Left hindlimb (tissue), 1 donor: ENCODE measurements at regions not wholly inside any gene's neighbourhood (a gene's known extent, or its start where the extent isn't known, plus 50 kb on each side); places are given as distances from the start of the nearest gene placed in this dataset.

Experiments
- DNase-seq: peaks from one replicate; pipeline ENCODE4 v3.0.0-alpha.2; 2018

DNA sequence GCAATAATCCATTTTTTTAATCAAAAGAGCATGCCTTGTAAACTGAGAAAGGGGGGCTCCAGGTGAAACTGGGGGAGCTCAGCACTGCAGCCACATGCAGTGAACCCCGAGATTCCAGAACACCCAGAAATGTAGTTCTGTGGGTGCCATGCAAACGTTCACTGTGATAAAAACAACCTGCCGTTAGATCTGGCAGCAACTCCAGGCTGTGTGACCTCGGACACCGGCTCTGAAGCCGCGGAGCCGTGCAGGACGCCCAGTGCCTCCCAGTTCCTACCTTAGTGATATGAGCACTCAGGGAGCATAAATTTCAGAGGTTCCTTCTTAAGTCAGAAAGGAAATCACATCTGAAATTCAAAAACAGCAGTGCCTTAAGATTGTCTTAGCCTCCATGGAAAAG is 85.4 kb upstream of the THBS2 start:
- DNase-seq, result no peak

DNA sequence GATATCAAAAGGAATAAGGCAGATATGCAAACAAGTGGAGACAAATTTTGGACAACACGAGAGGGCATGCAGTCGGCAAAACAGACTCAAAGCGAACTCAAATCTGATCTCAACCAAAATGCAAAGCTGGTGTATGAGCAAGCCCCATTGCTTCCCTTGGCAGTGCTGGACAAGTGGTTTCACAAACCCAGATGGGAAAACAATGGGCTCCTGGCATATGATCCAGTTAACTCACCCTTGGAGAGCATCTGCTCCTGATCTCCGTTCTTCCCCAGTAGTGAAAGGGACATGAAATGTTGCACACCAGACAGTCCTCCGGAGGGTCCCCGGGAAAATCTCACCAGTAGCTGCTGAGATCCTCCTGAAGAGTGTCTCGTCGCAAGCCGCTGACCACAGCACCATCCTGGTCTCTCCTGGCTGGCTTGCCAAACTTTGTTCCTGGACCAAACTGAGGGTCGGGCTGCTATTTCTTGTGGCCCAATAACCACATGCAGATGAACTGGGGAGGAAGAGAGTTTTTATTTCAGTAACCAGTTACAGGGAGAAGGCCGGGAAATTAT is 84.3 kb upstream of the THBS2 start:
- DNase-seq, result no peak

DNA sequence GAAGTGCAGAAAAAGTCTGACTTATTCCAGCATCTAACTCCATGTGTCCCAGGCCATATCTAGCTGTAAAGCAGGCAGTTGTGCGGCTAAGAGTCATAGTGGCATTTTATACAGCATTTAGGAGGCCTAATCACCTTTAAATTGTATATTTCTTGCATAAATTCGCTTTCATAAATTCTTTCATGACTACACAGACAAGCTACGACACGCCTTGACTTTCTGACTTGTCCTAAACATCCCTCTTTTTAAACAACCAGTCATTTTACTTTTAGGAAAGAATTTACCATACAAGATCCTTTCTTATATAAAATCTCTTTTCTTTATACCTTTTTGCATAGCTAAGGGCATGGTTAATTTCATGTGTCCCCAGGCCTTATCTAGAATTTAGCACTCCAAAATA is 81.7 kb upstream of the THBS2 start:
- DNase-seq, result no peak

DNA sequence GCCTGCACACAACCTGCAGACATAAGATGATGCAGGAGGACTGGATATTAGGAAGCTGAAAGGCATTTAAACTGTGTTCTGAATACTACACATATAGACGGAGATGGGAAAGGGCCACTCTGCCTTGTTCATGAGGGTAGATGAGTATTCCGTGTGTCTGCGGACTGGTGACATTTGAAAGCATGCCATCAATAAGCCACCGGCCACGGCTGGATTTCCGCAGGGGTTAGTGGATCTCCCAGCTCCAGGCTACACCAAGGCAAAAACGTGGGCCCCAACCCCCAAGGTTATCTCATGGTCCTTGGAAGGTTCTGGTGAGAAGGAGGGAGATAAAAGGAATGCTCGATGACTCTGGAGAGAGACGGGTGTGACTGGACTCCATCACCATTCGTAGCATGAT is 78.6 kb upstream of the THBS2 start:
- DNase-seq, result no peak

DNA sequence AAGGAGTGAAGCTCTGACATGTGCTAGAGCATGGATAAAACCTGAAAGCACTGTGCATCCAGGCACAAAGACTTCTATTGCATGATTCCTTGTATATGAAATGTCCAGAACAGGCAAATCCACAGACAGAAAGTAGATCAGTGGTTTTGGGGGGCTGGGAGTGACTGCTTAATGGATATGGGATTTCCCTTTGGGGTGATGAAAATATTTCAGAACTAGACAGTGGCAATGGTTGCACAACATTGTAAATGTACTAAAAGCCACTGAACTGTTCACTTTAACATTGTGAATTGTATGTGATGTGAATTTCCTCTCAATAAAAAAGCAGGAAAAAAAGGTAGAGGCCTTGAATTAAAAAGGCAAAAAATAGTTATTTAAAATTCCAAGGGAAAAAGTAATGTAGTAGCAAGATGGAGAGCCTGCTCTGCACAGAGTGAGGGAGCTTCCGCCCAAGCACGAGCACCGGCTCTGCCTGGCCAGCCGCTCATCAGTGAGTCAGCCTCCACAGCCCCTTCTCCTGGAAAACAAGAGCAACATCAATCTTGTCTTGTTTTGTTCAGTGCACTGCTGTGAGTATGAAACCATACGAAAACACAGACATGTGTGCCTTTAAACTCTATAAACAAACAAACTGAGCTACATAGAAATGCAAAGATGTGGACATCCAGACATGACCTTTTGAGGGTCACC is 74.6 kb upstream of the THBS2 start:
- no peak for DNase-seq

DNA sequence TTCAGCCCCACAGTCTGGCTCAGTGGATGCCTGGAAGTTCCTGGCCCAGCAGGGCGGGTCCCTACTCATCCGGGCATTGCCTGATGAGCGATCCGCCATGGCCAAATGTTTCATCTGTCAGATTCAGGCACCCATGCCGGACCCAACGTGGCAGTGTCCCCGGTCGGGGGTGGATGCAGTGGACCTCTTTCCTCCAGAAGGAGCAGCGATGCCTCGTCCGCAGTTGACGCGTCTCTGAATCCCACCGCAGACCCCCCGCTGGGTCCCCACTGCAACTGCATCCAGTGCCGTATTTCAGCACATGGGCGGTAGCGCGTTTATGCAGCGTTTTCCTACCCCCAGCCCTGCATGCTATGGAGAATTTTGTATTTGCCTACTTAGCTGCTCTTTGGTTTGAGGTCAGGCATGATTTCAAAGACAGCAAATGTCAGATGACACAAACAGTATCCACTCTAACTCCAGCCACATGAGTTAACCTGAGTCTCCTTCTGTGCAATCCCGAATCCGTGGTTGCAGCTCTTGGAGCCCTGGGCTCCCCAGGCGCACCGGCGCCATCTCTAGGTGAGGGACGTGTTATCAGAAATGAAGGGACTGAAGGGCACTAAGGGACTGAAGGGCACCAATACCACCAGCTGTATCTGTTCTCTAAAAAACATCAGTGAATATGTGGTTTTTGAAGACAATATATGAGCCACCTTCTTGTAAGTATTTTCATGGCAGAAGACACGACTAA is 72.6 kb upstream of the THBS2 start:
- no peak for DNase-seq

DNA sequence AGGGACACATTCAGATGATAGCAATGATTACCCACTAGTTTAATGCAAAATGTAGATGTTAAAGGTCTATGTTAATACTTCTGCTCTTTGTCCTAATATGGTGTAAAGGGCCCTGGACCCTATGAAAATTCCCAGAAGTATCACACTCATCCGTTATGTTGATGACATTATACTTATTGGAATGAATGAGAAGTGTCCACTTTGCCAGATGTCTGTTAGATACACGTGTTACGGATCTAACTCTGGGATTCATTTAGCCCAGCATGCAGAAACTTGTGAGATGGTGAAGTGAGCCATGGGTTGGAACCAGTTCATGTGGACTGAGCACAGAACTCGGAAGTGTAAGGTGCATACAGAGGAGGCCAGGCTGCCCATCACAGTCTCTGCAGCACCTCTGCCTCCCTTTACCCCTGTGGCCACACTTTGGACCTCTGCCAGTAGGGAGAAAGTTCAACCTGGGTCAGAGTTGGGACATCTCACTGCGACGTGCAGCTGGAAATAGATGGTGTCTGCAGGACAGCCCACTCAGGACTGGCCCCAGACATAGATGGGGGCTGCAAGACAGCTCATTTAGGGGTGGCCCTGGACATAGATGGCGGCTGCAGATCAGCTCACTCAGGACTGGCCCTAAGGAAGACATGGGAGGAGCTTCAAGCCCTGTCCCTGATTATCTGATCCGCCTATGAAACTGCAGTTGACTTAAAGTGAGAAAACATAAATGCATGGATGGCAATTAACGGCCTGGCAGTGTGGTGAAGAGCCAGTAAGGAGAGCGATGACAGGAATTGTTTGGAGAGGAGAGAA is 71.2 kb upstream of the THBS2 start:
- no peak for DNase-seq

DNA sequence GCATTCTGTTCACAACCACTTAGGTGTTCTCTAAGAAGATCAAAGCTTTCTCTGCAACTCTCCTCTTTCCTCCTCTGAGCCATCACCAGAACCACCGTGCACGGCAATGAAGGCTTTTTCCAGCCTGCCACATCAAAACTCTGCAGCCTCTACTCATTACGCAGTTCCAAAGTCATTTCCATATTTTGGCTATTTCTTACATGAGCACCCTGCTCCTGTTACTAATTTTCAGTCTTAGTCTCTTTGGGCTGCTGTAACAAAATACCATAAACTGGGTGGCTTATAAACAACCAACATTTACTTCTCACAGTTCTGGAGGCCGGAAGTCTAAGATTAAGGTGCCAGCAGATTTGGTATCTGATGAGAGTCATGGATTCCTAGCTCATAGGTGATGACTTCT is 70.4 kb upstream of the THBS2 start:
- no peak for DNase-seq

DNA sequence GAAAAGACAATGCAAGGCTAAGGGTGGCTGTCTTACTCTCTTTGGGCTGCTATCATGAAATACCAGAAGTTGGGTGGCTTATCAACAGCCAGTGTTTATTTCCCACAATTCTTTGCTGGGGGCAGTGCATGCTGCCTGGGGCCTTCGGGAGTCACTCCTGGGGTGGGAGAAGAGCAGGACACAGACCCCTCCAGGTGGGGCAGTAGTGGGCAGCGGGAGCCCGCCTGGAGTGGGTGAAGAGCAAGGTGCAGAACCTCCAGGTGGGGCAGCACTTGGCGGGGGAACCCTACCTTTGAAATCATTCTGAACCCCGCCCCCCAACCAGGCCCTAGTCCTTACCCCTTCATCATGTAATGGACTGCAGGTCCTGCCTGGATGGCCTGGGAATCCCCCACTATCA is 69.6 kb upstream of the THBS2 start:
- no peak for DNase-seq

DNA sequence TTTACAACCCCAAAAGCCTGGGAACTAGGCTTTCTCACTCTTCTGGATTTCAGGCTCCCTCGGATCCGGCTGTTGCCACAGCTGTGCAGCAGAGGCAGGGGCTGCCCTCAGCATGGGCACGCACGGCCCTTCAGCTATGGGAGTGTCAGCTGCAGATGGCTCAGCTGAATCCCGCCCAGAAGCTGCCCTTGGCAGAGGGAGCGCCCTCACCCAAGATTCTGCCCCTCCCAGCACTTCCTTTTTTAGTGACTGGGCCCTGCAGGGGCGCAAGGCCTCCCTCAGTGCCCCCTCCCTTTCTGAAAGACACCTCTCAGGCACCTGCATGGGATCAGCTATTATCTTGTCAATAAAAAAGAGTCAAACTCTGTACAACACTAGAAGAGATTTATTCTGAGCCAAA is 67.9 kb upstream of the THBS2 start:
- no peak for DNase-seq

DNA sequence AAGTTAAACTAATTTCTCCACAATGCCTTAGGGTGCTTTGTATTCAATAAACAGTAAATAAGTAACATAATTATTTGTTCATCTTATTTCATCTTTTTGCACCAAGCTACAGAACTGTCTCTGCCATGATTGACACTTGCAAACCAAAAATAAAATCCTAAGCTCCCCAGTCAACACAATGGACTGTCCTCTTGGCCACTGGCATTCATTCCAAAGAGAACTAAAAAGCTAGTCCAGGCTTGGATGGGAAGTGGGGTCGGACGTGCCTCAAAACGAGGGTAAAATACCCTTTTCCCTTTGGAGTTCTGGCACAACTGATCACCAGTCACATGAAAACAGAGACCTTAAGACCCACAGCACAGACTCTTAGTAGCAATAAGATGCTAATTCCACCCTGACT is 66.4 kb upstream of the THBS2 start:
- DNase-seq, result no peak

DNA sequence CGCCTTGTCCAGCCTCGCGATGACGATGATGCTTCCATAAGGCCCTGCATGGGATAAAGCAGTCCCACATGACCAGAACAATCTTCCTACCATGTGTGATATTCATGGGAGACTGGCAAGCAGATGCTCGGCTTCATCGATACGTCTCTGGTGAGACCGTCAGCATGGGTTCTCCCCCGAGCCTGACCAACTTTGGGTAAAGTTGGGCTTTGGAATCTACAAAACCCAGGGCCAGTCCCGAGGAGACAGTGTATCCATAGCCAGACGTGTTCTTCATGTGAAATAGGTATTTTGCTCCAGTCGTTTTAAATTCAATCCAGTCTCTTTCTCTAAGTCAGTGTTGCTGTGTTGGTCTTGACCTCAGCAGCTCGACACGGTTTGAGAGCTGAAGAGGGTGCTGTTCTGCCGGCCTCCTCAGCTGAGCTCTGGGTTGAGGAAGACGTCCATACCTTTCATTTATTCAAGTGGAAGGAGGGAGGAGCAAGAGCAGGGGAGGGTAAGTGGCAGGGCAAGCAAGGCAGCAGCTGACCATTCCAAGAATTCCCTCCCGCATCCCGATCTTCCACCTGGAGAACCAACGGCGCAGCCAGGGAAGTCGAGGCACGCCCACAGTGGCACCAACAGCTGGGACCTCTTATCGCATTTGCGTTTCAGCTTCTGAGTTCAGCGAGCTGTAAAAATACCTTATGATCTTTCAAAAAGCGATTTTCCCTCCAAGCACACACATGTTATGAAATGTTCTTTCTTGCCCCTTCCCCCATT is 64.0 kb upstream of the THBS2 start:
- no peak for DNase-seq

DNA sequence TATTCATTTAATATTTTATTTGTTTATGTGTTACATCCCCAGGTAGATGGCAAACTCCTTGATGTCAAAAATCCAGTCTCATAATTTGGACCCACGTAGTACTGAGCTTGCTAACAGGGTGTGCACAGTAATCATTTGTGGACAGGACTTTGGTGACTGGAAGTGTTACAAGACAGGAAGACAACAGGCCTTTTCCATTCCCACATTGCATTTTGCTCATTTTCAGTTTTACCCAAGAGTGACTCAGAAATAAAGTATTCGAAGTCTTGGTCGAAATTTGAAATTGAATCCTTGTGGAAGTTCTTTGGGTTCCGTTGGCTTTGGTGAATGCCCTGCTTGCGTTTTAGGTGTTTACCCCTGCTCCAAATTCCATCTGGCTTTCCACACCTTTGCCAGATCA is 63.0 kb upstream of the THBS2 start:
- no peak for DNase-seq

DNA sequence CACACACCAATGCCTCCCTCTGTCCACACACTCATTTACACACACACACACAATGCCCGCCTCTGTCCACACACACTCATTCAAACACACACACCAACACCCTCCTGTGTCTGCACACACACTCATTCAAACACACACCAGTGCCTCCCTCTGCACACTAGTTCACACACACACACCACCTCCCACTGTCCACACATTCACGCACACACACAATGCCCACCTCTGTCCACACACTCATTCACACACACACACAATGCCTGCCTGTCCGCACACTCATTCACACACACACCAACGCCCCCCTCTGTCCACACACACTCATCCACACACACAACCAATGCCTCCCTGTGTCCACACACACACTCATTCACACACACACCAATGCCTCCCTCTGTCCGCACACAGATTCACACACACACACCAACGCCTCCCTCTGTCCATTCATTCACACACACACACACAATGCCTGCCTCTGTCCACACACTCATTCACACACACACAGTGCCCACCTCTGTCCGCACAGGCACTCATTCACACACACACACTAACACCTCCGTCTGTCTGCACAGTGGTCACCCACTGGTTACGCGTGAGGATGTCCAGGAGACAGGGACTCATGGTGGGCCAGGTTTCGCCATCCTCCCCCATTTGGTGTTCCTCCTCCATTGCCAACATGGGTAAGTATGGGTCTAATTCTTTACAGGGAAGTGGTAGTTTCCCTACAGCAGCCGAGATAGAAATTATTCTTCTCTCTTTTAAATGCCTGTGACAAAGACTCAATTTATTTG is 62.4 kb upstream of the THBS2 start:
- DNase-seq, result no peak

DNA sequence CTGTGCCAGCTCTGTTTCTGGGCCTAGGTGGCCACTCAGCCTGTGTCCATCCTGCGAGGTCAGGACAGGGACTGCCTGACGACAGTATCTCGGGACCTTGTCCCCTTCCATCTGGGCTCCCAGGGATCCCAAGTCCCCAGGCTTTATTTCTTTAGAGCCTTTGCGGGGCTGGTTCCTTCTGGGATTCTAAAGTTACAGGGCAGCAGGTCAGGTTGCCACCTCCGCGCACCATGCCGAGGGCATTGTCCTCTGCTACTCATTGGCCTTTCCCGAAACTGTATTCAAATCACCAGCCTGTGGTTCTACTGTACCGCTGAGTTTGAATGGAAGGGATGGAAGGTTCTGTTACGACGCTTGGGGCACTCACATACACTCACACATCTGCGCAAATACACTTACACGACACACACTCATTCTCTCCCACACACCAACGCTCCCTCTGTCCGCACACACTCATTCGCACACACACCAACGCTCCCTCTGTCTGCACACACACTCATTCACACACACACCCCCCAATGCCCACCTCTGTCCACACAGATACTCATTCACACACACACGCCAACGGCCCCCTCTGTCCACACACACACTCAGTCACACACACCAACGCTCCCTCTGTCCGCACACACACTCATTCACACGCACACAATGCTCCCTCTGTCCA is 59.8 kb upstream of the THBS2 start:
- DNase-seq, result no peak

DNA sequence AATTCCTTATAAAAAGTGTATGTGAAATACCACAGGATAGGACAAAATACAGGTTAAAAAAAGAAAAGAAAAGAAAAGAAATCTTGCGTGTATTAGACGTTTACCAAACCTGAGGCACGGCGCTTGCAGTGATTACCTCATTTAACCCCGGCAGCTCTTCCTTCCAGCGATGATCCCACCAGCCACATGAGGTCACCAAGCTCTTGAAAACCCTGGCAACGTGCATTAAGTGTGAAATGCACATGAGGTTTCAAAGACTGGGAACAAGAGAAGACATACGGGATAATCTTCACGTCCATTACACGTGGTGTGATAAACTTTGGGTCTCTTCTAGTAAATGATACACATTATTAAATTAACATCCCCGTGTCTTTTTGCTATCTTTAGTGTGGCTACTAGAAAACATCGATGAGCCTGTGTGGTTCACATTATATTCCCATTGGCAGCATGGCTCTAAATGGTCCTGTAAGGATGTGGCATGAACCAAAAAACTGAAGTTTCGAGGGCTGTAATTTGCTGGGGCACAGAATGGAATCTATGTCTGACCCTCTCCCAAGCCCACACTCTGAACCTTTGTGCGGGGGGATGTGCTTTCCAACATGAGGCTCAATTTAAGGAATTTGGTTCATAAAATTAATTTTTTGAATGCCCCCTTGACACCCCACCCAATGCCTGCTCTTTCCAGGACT is 59.2 kb upstream of the THBS2 start:
- DNase-seq, result no peak

DNA sequence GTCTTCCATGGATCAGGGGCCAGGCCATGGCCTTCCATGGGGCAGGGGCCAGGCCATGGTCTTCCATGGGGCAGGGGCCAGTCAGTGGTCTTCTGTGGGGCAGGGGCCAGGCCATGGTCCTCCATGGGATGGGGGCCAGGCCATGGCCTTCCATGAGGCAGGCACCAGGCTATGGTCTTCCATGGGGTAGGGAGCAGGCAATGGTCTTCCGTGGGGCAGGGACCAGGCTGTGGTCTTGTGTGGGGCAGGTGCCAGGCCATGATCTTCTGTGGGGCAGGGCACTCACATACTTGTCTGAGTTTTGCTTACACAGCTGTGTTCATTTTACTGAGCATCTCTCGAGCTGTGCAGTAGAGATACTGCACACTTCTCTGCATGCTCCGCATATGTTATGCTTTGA is 57.3 kb upstream of the THBS2 start:
- no peak for DNase-seq
